NOMO-1 treated with dmso at 0.1 percent for 144 hours (cell line): ENCODE measurements at regions not wholly inside any gene's neighbourhood (a gene's known extent, or its start where the extent isn't known, plus 50 kb on each side); places are given as distances from the start of the nearest gene placed in this dataset.
A peak's percentile ranks its signal among the peaks of the same experiment; 100 is the strongest.
"Not testable (repeated sequence)": the region's sequence is repeated elsewhere in the genome, so short reads cannot be mapped to it uniquely, and the experiment has no call there.

Experiments
- DNase-seq: peaks from one replicate; lab custom pipeline; 2025; ENCODE audit not compliant: unreplicated experiment; lab: John Stamatoyannopoulos, UW

- peak; percentile 87 for DNase-seq
These were observed 435.8 kb downstream of the MRPL39 start for GRCh38 chr21:25171438-25171837.

GRCh38 chr21:25170681-25171080 is 436.6 kb downstream of the MRPL39 start:
- DNase-seq: no peak

DNA sequence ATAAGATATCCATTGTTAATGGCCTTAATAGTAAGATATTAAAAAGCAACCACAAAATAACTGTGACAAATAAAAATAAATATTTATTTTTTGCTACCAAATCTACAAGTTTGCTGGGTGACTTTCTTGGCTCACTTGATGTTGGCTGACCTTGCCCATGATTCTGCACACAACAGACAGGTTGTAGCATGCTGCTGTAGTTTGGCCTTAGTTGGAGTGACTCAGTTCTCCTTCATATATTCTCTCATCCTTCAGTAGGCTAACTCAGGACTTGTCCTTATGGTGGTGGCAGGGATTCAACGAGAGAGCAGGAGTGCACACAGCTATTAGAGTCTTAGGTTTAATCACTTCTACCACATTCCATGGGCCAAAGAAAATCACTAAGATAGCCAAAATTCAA is 437.9 kb downstream of the MRPL39 start:
- no peak for DNase-seq

- DNase-seq: not testable (repeated sequence)
These were observed 440.4 kb downstream of the MRPL39 start for GRCh38 chr21:25166904-25167303.

- DNase-seq: no peak
These were observed 445.7 kb downstream of the MRPL39 start for GRCh38 chr21:25161571-25161970.

GRCh38 chr21:25155020-25155419 is 452.3 kb downstream of the MRPL39 start:
- DNase-seq: not testable (repeated sequence)

DNA sequence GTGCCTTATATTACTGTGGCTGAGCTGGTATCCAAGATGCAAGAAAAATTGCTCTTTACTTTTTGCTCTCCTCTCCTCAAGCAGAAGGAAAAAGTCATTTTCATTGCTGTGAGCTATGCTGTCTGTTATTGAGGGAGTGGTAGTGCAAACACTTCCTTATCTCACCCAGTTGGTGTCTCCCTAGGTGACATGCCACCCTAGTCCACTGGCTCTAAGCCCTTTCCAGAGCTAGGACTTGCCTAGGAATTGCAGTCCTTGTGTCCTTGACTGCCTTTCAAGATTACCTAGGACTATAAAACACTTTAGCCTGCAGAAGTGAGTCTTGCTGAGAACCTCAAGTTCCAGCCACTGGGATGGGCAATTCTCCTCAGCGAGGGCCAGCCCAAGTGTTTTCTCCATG is 458.3 kb downstream of the MRPL39 start:
- DNase-seq: no peak

DNA sequence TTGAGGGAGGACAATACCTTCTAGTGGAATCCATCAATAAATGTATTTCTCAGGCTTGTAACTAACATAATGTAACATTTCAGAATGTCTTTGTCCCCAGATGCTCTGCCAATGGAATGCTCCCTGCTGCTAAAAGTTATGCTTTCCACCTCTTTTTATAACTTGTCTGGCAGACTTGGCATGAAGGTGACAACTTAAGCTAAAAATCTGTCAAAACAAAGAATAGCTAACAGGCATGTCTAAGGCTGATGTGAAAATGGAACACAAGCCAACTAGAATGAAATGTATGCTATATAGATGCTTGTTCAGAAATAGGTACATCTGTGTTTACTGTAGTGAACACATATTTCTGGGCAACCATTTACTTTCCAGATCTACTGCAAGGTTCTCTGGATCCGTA is 467.9 kb downstream of the MRPL39 start:
- DNase-seq: no peak

DNA sequence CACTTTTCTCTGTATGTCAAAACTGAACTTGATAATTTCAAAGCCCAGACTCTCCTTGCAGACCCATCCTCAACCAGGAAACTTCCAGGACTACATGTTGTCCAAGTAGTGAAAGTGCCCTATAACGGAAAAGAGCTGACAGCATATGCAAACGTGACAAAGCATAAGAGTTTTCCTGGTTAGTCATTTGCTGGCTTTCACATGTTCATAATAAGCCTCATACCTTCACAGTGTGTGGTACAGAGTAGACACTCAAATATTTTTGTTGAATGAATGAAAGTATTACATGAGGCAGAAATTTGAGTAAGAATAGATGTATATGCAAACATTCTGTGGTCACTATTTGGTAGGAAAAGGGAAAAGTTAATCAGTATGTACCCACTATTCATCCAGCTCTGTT is 473.3 kb downstream of the MRPL39 start:
- DNase-seq: no peak

GRCh38 chr21:25127811-25128210 is 479.5 kb downstream of the MRPL39 start:
- DNase-seq: no peak

DNA sequence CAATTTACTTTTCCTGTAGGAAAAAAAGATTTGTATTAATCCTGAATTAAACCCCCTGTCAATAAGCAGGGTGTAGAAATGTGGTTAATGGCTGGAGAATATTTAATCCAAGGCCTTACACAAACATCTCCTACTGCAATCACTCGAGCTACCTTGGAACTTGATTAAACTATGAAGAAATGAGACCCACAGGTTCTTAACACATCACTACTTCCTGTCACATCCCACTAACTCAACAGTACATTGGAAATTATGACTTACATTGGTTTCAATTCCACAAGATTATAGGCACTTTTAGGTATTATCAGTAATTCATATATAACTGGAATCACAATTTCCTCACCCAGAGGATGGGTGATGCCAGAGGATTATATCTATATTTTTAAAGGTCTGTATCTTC is 480.3 kb downstream of the MRPL39 start:
- no peak for DNase-seq

DNA sequence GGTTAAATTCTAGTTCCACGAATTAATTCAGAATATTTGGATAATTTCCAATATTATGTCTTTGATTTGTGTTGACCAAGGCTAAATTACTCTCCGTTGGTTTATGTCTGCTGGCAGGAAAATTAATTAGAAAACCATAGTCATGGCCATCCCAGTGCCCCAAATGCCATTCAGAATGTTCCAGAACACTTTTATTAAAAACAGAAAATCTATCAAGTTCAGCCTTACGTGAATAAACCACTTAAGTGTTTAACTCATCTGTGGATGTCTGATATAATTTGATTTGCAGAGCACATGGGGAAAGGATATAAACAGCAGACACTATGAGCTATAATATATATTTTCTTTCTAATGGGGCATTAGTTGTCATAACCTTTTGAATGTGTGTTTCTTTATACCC is 480.7 kb downstream of the MRPL39 start:
- DNase-seq: no peak

DNA sequence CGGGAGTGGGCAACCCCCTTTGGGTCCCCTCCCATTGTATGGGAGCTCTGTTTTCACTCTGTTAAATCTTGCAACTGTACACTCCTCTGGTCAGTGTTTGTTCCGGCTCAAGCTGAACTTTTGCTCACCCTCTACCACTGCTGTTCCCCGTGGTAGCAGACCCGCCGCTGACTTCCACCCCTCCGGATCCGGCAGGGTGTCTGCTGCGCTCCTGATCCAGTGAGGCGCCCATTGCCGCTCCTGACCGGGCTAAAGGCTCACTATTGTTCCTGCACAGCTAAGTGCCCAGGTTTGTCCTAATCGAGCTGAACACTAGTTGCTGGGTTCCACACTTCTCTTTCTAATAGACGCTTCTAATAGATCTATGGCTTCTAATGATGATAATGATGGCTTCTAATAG is 488.6 kb downstream of the MRPL39 start:
- no peak for DNase-seq

DNA sequence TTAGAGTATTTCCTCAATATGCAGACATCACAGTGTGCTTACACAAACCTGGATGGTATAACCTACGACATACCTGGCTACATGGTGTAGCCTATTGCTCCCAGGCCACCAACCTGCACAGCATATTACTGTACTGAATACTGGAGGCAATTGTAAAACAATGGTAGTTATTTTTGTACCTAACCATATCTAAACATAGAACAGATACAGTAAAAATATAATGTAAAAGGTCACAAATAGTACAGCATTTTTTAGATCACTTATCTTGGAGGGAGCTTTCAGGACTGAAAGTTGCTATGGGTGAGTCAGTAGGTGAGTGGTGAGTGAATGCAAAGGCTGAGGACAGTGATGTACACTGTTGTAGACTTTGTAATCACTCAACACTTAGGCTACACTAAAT is 492.3 kb downstream of the MRPL39 start:
- no peak for DNase-seq

DNA sequence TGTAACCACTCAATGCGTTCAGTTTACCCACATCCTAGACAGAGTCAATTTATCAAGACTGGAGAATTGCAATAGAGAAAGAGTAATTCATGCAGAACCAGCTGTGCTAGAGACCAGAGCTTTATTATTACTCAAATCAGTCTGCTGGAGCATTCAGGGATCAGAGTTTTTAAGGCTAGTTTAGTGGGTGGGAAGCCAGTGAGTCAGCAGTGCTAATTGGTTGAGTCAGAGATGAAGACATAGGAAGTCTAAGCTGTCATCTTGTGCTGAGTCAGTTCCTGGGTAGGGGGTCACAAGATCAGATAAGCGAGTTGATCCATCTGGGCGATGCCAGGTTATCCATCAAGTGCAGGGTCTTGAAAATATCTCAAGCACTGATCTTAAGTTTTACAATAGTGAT is 499.6 kb downstream of the MRPL39 start:
- peak; percentile 8 for DNase-seq

DNA sequence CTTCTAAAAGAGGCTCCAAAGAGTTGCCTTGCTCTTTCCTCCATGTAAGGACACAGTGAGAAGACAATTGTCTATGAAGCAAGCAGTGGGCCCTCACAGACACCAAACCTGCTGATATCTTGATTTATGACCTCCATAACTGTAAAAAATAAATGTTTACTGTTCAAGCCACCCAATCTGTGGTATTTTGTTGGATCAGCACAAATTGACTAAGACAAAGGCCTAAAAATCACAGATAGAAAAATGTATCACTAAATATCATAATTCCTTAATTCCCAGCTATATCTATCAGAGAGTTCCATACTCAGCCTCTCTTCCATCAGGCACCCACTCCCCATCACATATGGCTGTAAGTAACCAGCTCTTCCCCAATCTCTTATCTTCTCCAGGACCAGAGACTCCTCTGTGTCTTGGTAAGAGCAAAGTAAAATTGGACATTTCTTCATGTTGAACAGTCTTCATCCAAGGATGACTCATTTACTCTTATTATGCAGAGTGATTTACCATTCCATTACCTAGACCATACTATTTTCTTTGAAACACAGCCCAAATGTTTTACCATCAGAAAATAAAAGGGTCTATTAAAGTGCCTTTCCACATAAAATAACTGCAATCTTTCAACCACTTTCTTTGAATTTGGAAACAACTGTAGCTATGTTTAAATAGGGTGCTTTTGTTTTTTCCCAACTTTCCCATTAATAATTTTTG is 503.6 kb downstream of the MRPL39 start:
- DNase-seq: no peak

GRCh38 chr21:25097648-25098047 is 509.6 kb downstream of the MRPL39 start:
- no peak for DNase-seq

DNA sequence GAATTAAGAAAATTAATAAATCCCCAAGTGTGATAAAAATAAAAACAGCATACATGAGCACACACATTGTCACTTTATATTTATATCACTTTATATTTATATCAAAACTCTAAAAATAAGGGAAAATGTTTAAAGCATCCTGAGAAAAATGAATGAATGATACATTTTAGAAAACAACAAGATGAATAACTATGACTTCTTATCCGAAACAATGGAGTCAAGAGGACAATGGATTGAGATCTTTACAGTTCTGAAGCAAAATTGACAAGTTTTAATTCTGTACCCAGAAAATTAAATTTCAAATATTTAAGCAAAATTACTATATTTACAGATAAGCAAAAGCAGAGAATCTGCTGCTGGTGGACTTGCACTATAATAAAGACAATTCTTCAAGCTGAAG is 512.6 kb downstream of the MRPL39 start:
- no peak for DNase-seq

DNA sequence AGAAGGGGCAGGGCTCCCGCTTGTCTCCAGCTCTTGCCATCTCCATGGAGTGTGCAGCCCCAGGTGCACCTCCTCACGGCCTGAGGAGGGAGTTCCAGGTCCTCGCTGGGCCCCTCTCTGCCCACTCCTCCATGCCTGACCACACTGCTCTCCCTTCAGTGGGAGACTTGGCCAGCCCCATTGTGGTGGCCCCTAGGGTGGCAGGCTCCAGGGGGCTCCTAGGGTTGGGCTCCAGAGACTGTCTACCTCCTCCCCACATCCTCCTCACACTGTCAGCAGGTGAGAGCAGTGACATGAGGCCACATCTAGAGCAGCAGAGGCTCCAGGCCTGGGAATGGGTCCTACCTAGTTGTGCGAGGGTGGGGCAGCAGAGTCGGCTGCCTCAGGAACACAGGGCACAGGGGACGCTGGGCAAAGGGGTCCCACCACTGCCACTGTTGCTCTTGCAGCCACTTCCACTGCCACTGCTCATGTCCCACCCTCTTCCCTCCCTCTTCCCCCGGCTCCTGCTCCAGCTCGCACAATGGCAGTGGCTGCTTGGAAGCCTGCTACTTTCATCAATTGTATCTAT is 514.8 kb downstream of the MRPL39 start:
- DNase-seq: no peak

DNA sequence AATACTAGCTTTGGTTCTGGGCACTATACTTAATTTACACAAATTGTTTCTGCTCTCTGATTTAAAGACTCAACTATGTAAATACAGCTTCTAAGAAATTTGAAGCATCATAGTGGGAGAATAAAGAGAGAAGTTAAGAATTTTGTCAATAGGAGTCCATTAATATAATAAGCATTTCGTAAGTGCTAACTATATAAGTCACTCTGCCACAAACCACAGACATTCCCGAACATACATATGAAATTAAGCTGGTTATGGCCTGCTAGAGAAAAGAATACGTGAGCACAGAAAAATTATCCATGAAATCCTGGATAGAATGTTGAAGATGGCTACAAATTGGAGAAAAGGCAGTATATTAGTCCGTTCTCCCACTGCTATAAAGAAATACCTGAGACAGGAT is 526.2 kb downstream of the MRPL39 start:
- DNase-seq: no peak

DNA sequence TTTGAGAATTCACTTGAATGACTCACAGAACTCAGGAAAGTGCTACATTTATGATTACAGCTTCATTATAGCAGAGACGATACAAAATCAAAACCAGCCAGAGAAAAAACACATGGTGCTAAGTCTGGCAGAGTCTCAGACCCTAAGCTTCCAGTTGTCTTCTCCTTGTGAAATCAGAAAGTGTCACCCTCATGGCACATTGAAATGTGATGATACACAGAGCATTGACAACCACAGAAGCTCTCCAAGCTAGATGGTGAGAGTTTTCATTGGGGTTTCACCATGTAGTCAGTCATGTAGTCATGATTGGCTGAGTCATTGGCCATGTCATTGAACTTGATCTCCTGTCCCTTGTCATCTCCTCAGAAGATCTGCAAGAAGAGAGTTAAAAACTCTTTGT is 526.6 kb downstream of the MRPL39 start:
- no peak for DNase-seq

DNA sequence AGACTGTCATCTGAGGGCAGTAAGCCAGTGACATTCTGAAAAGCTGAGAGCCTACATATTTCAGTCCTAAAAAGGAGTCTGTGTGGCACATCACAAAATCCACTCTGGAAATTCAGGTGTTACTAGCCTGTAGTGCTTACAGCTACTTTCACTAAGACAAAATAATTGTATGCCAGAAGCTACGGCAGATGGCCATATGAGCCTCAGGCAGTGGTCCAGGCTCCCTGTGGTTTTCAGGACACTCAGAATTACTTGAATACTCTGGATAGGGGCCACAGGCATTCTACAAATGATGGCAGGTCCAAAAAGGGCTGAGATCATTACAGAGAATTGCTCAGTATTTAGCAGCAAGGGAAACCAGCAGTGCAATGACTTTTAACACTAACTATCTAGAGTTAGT is 527.1 kb downstream of the MRPL39 start:
- no peak for DNase-seq

DNA sequence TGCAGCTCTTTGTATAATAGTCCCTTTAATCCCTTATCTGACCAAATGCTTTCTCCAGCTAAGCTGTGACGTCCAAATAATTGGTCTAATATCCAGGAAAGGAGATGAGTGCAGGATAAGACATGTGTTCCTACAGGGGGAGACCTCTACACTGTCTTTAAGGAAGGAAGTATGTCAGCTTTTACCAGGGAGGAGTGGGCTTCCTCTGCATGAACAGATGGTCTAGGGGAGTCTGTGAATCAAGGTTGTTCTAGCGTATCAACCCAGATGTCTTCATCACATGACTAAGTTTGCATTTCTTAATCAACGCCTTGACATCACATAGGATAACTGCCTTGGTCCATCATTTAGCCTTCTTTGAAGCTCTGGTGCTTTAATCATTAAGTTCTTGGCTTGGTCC is 528.2 kb downstream of the MRPL39 start:
- no peak for DNase-seq
